ENCODE measurements at regions not wholly inside any gene's neighbourhood (a gene's known extent, or its start where the extent isn't known, plus 50 kb on each side); places are given as distances from the start of the nearest gene placed in this dataset.

DNA sequence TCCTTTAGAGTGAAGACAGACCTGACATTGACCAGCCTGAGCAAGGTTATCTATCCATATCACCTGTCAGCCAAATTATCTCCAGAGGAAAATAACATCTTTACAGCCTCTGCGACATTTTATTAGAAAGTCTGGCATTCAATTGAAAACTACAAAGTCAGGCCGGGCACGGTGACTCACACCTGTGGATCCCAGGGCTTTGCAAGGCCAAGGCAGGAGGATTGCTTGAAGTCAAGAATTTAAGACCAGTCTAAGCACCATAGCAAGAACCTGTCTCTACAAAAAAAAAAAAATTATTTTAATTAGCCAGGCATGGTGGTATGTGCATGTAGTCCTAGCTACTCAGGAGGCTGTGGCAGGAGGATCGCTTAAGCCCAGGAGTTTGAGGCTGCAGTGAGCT, 141.6 kb downstream of the RCN1 start:
- DNase-seq (ENCODE audit: insufficient read length, low spot score), result no peak
- FAIRE-seq, result no peak
- TF ChIP-seq CTCF (IDR thresholded peaks at IDR 0.05; ENCODE audit: insufficient read depth, missing control alignments), result no peak

DNA sequence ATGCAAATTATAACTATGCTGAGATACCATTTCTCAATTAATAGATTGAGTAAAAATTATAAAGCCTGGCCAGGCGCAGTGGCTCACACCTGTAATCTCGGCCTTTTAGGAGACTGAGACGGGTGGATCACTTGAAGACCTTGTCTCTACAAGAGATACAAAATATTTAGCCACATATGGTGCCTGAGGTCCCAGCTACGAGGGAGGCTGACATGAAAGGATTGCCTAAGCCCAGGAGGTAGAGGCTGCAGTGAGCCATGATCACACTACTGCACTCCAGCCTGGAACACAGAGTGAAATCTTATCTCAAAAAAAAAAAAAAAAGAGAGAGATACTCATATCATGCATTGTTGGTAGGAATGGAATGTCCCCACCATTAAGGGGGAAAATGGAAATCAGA, 142.4 kb downstream of the RCN1 start:
- no peak for TF ChIP-seq CTCF (IDR thresholded peaks at IDR 0.05; ENCODE audit: insufficient read depth, missing control alignments)
- DNase-seq (ENCODE audit: insufficient read length, low spot score) (no peak), FAIRE-seq (no peak)

DNA sequence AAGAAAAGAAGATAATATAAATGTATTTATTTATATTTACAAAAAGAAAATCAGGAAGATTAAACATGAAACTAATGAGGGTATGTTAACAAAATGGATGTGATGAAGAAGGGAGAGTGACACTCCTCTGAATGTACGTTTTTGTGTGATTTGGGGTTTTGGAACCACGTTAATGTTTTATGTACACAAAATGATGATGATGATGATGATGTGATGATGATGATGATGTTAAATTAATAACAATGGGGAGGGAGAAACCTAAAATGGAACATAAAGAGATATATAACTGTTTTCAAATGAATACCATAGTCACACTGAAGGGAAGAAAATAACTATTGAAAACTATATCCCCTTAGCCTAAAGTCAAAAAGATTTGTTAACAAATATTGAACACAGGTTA, 143.1 kb downstream of the RCN1 start:
- no peak for FAIRE-seq
- DNase-seq (ENCODE audit: insufficient read length, low spot score), result no peak
- TF ChIP-seq CTCF (IDR thresholded peaks at IDR 0.05; ENCODE audit: insufficient read depth, missing control alignments), result no peak

- FAIRE-seq, result peak; percentile 41
- no peak for TF ChIP-seq CTCF (IDR thresholded peaks at IDR 0.05; ENCODE audit: insufficient read depth, missing control alignments)
- DNase-seq (ENCODE audit: insufficient read length, low spot score), result no peak
Measured at GRCh38 chr11:32244453-32244852, 153.6 kb downstream of the RCN1 start.

- DNase-seq (ENCODE audit: insufficient read length, low spot score) (no peak), FAIRE-seq (no peak)
- TF ChIP-seq CTCF (IDR thresholded peaks at IDR 0.05; ENCODE audit: insufficient read depth, missing control alignments), result no peak
Measured at GRCh38 chr11:32253706-32254105, 162.8 kb downstream of the RCN1 start.

GRCh38 chr11:32255841-32256240, 165.0 kb downstream of the RCN1 start:
- FAIRE-seq (no peak), DNase-seq (ENCODE audit: insufficient read length, low spot score) (no peak)
- no peak for TF ChIP-seq CTCF (IDR thresholded peaks at IDR 0.05; ENCODE audit: insufficient read depth, missing control alignments)

GRCh38 chr11:32256466-32256865, 165.6 kb downstream of the RCN1 start:
- no peak for TF ChIP-seq CTCF (IDR thresholded peaks at IDR 0.05; ENCODE audit: insufficient read depth, missing control alignments)
- DNase-seq (ENCODE audit: insufficient read length, low spot score) (no peak), FAIRE-seq (peak; percentile 70)
